ENCODE measurements at regions not wholly inside any gene's neighbourhood (a gene's known extent, or its start where the extent isn't known, plus 50 kb on each side); places are given as distances from the start of the nearest gene placed in this dataset.

DNA sequence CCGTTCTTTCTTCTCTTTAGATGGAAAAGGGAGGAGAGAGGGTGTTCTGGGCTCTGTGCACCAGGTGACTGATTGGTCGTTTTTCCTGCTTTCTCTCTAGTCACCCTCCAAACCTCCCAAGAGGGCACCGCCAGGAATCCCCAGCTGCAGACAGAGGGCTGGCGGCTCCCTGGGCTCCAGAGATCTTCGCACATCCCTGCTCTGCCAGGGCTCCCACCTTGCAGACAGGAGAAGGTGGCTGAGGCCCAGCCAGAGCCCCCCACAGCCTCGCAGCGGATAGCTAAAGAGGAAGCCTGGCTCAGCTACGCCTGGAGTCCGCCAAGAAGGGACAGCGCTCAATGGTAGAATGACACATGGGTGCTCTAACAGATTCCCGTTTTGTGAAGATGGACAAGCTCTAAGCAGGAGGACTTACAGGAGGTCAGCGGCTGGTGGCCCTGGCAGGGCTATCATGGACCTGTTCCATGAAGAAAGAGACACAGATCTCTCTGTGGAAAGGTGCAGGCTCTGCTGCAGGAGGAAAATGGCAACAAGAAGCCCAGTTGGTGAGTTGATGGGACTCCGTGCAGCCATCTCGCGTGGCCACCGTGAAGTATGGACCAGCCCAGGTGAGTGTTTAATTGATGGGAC lies 976.9 kb downstream of the BRD1 start:
- TF ChIP-seq CTCF (conservative IDR thresholded peaks at IDR 0.05; ENCODE audit: low read length): no peak
- no peak for TF ChIP-seq EZH2phosphoT487 (IDR thresholded peaks at IDR 0.05; ENCODE audit: borderline replicate concordance)
